ENCODE measurements at regions not wholly inside any gene's neighbourhood (a gene's known extent, or its start where the extent isn't known, plus 50 kb on each side); places are given as distances from the start of the nearest gene placed in this dataset.

- intact Hi-C loops (cut with micrococcal nuclease): no loop called here
- H3K4me1 Mint-ChIP-seq (ENCODE audit: low read depth): no peaks in the 10 kb centered on the region
These were observed 2207.0 kb downstream of the ARAP2 start for GRCh38 chr4:34037280-34037679.

GRCh38 chr4:34039766-34040165 lies 2204.5 kb downstream of the ARAP2 start:
- Mint-ChIP-seq H3K27ac (no peak overlapping the region), H3K9me3 (peaks cover 4% of the 10 kb centered on the region), H3K4me1 (ENCODE audit: low read depth) (no peaks in the 10 kb centered on the region), H3K36me3 (ENCODE audit: low read depth) (no peaks in the 10 kb centered on the region), H3K4me3 (no peak overlapping the region), H3K27me3 (ENCODE audit: low read depth) (no peaks in the 10 kb centered on the region)
- DNase-seq: no peak
- CTCF ChIA-PET: no interaction called here
- intact Hi-C loops (cut with micrococcal nuclease): no loop called here

More at GRCh38 chr4:34037280-34037679, 2207.0 kb downstream of the ARAP2 start:
- DNase-seq: no peak
- Mint-ChIP-seq H3K27ac (no peak overlapping the region), H3K9me3 (peaks cover 4% of the 10 kb centered on the region), H3K4me3 (no peak overlapping the region), H3K27me3 (ENCODE audit: low read depth) (no peaks in the 10 kb centered on the region), H3K36me3 (ENCODE audit: low read depth) (no peaks in the 10 kb centered on the region)
- CTCF ChIA-PET: no interaction called here

- intact Hi-C loops (cut with micrococcal nuclease): no loop called here
- Mint-ChIP-seq H3K9me3 (peaks cover 9% of the 10 kb centered on the region), H3K36me3 (ENCODE audit: low read depth) (no peaks in the 10 kb centered on the region), H3K4me3 (no peak overlapping the region), H3K27me3 (ENCODE audit: low read depth) (no peaks in the 10 kb centered on the region), H3K27ac (no peak overlapping the region), H3K4me1 (ENCODE audit: low read depth) (no peaks in the 10 kb centered on the region)
- DNase-seq: no peak
- CTCF ChIA-PET: no interaction called here
These were observed 2201.2 kb downstream of the ARAP2 start for GRCh38 chr4:34043131-34043530.

- intact Hi-C loops (cut with micrococcal nuclease): no loop called here
- peaks cover 11% of the 10 kb centered on the region for H3K9me3 Mint-ChIP-seq
- no peak overlapping the region for H3K27ac Mint-ChIP-seq
- no peak for DNase-seq
- H3K36me3 Mint-ChIP-seq (ENCODE audit: low read depth): no peaks in the 10 kb centered on the region
- H3K4me1 Mint-ChIP-seq (ENCODE audit: low read depth): no peaks in the 10 kb centered on the region
- CTCF ChIA-PET: no interaction called here
- no peak overlapping the region for H3K4me3 Mint-ChIP-seq
- no peaks in the 10 kb centered on the region for H3K27me3 Mint-ChIP-seq (ENCODE audit: low read depth)
These were observed 2197.7 kb downstream of the ARAP2 start for GRCh38 chr4:34046580-34046979.

- no peak overlapping the region for H3K4me3 Mint-ChIP-seq
- intact Hi-C loops (cut with micrococcal nuclease): no loop called here
These were observed 2197.0 kb downstream of the ARAP2 start for GRCh38 chr4:34047363-34047762.

GRCh38 chr4:34066126-34066525 lies 2178.2 kb downstream of the ARAP2 start:
- CTCF ChIA-PET: no interaction called here
- no peak for DNase-seq
- H3K27ac Mint-ChIP-seq: no peak overlapping the region
- no peak overlapping the region for H3K4me3 Mint-ChIP-seq
- H3K36me3 Mint-ChIP-seq (ENCODE audit: low read depth): no peaks in the 10 kb centered on the region
- peaks cover under 1% of the 10 kb centered on the region for H3K9me3 Mint-ChIP-seq
- no peaks in the 10 kb centered on the region for H3K4me1 Mint-ChIP-seq (ENCODE audit: low read depth)
- intact Hi-C loops (cut with micrococcal nuclease): no loop called here
- H3K27me3 Mint-ChIP-seq (ENCODE audit: low read depth): no peaks in the 10 kb centered on the region

More at GRCh38 chr4:34047363-34047762, 2197.0 kb downstream of the ARAP2 start:
- no peaks in the 10 kb centered on the region for H3K4me1 Mint-ChIP-seq (ENCODE audit: low read depth)
- no peak for DNase-seq
- no peak overlapping the region for H3K27ac Mint-ChIP-seq
- H3K27me3 Mint-ChIP-seq (ENCODE audit: low read depth): no peaks in the 10 kb centered on the region
- no peaks in the 10 kb centered on the region for H3K36me3 Mint-ChIP-seq (ENCODE audit: low read depth)
- H3K9me3 Mint-ChIP-seq: peaks cover 10% of the 10 kb centered on the region
- CTCF ChIA-PET: no interaction called here

GRCh38 chr4:34091451-34091850 lies 2152.9 kb downstream of the ARAP2 start:
- Mint-ChIP-seq H3K27ac (no peak overlapping the region), H3K36me3 (ENCODE audit: low read depth) (no peaks in the 10 kb centered on the region), H3K27me3 (ENCODE audit: low read depth) (no peaks in the 10 kb centered on the region), H3K4me3 (no peak overlapping the region), H3K9me3 (peaks cover 3% of the 10 kb centered on the region), H3K4me1 (ENCODE audit: low read depth) (no peaks in the 10 kb centered on the region)
- DNase-seq: no peak
- CTCF ChIA-PET: no interaction called here
- intact Hi-C loops (cut with micrococcal nuclease): no loop called here

GRCh38 chr4:34094114-34094513 lies 2150.2 kb downstream of the ARAP2 start:
- Mint-ChIP-seq H3K27me3 (ENCODE audit: low read depth) (no peaks in the 10 kb centered on the region), H3K9me3 (peaks cover 10% of the 10 kb centered on the region), H3K4me3 (no peak overlapping the region), H3K4me1 (ENCODE audit: low read depth) (no peaks in the 10 kb centered on the region), H3K27ac (no peak overlapping the region), H3K36me3 (ENCODE audit: low read depth) (no peaks in the 10 kb centered on the region)
- CTCF ChIA-PET: no interaction called here
- intact Hi-C loops (cut with micrococcal nuclease): no loop called here
- no peak for DNase-seq

- intact Hi-C loops (cut with micrococcal nuclease): no loop called here
- CTCF ChIA-PET: no interaction called here
- Mint-ChIP-seq H3K36me3 (ENCODE audit: low read depth) (no peaks in the 10 kb centered on the region), H3K4me3 (no peak overlapping the region), H3K27me3 (ENCODE audit: low read depth) (no peaks in the 10 kb centered on the region), H3K9me3 (no peaks in the 10 kb centered on the region), H3K27ac (no peak overlapping the region), H3K4me1 (ENCODE audit: low read depth) (no peaks in the 10 kb centered on the region)
- no peak for DNase-seq
These were observed 2139.0 kb downstream of the ARAP2 start for GRCh38 chr4:34105311-34105710.

- H3K4me3 Mint-ChIP-seq: no peak overlapping the region
- no peaks in the 10 kb centered on the region for H3K27me3 Mint-ChIP-seq (ENCODE audit: low read depth)
- no peaks in the 10 kb centered on the region for H3K4me1 Mint-ChIP-seq (ENCODE audit: low read depth)
- no peaks in the 10 kb centered on the region for H3K9me3 Mint-ChIP-seq
- CTCF ChIA-PET: interaction anchor here (0.7 kb wide), 1 partner anchor 1413 kb away, joined by 3 read pairs; no protein-coding TSS in a partner anchor
- H3K36me3 Mint-ChIP-seq (ENCODE audit: low read depth): no peaks in the 10 kb centered on the region
- no peak overlapping the region for H3K27ac Mint-ChIP-seq
- intact Hi-C loops (cut with micrococcal nuclease): no loop called here
- DNase-seq: no peak
These were observed 2135.9 kb downstream of the ARAP2 start for GRCh38 chr4:34108391-34108790.

GRCh38 chr4:34112573-34112972 lies 2131.7 kb downstream of the ARAP2 start:
- H3K36me3 Mint-ChIP-seq (ENCODE audit: low read depth): no peaks in the 10 kb centered on the region
- H3K4me3 Mint-ChIP-seq: no peak overlapping the region
- H3K9me3 Mint-ChIP-seq: peaks cover 2% of the 10 kb centered on the region
- CTCF ChIA-PET: no interaction called here
- H3K27me3 Mint-ChIP-seq (ENCODE audit: low read depth): no peaks in the 10 kb centered on the region
- intact Hi-C loops (cut with micrococcal nuclease): no loop called here
- no peak for DNase-seq
- H3K4me1 Mint-ChIP-seq (ENCODE audit: low read depth): no peaks in the 10 kb centered on the region
- H3K27ac Mint-ChIP-seq: no peak overlapping the region

- no peaks in the 10 kb centered on the region for H3K27me3 Mint-ChIP-seq (ENCODE audit: low read depth)
- no peaks in the 10 kb centered on the region for H3K36me3 Mint-ChIP-seq (ENCODE audit: low read depth)
- peaks cover 17% of the 10 kb centered on the region for H3K9me3 Mint-ChIP-seq
- intact Hi-C loops (cut with micrococcal nuclease): no loop called here
- H3K4me3 Mint-ChIP-seq: no peak overlapping the region
- CTCF ChIA-PET: no interaction called here
- no peak overlapping the region for H3K27ac Mint-ChIP-seq
- H3K4me1 Mint-ChIP-seq (ENCODE audit: low read depth): no peaks in the 10 kb centered on the region
- DNase-seq: no peak
These were observed 2105.9 kb downstream of the ARAP2 start for GRCh38 chr4:34138385-34138784.

- no peaks in the 10 kb centered on the region for H3K36me3 Mint-ChIP-seq (ENCODE audit: low read depth)
- DNase-seq: no peak
- intact Hi-C loops (cut with micrococcal nuclease): no loop called here
- H3K27ac Mint-ChIP-seq: no peak overlapping the region
- no peaks in the 10 kb centered on the region for H3K27me3 Mint-ChIP-seq (ENCODE audit: low read depth)
- no peaks in the 10 kb centered on the region for H3K4me1 Mint-ChIP-seq (ENCODE audit: low read depth)
- CTCF ChIA-PET: no interaction called here
- H3K4me3 Mint-ChIP-seq: no peak overlapping the region
- H3K9me3 Mint-ChIP-seq: peaks cover 14% of the 10 kb centered on the region
These were observed 2105.0 kb downstream of the ARAP2 start for GRCh38 chr4:34139346-34139745.

- Mint-ChIP-seq H3K4me3 (no peak overlapping the region), H3K27me3 (ENCODE audit: low read depth) (no peaks in the 10 kb centered on the region), H3K27ac (no peak overlapping the region), H3K9me3 (peaks cover 6% of the 10 kb centered on the region), H3K36me3 (ENCODE audit: low read depth) (no peaks in the 10 kb centered on the region), H3K4me1 (ENCODE audit: low read depth) (no peaks in the 10 kb centered on the region)
- CTCF ChIA-PET: no interaction called here
- no peak for DNase-seq
- intact Hi-C loops (cut with micrococcal nuclease): no loop called here
These were observed 2095.9 kb downstream of the ARAP2 start for GRCh38 chr4:34148322-34148908.
